SU-DHL-6 (cell line): ENCODE measurements at regions not wholly inside any gene's neighbourhood (a gene's known extent, or its start where the extent isn't known, plus 50 kb on each side); places are given as distances from the start of the nearest gene placed in this dataset.

Experiments
- H2AFZ ChIP-seq: fragments of 200-600 bp; sonication (generic); 2 replicates; pipeline ENCODE4 v1.6.1; 2014; ENCODE audit warnings: low read depth, mild to moderate bottlenecking, moderate library complexity, mixed read lengths, antibody characterized with exemption, low read length; ENCODE audit not compliant: severe bottlenecking
- H3F3A ChIP-seq: fragments of 200-600 bp; shearing (Covaris generic); 2 replicates; pipeline ENCODE4 v1.6.0; 2016; ENCODE audit warnings: antibody characterized with exemption, mild to moderate bottlenecking; ENCODE audit not compliant: insufficient read depth
- H3K27ac ChIP-seq: fragments of 200-600 bp; sonication (generic); 2 replicates; pipeline ENCODE4 v1.5.1; 2016; ENCODE audit warnings: low read depth, mild to moderate bottlenecking, low read length, moderate library complexity, mixed read lengths
- H3K27me3 ChIP-seq: fragments of 200-600 bp; sonication (generic), shearing (Covaris generic); 2 replicates; pipeline ENCODE4 v1.6.0; 2014; ENCODE audit warnings: mild to moderate bottlenecking, low read length
- H3K36me3 ChIP-seq: fragments of 200-600 bp; sonication (generic); 2 replicates; pipeline ENCODE4 v1.6.1; 2014; ENCODE audit warnings: mild to moderate bottlenecking, low read length, mixed read lengths
- H3K4me2 ChIP-seq: fragments of 300-600, 200-600 bp; shearing (Covaris generic), sonication (generic); 2 replicates; pipeline ENCODE4 v1.6.0; 2014; ENCODE audit warnings: low read length, low read depth, mild to moderate bottlenecking; ENCODE audit not compliant: poor library complexity, severe bottlenecking
- H3K4me3 ChIP-seq: fragments of 200-600 bp; sonication (generic); 2 replicates; pipeline ENCODE4 v1.5.1; 2014; ENCODE audit warnings: antibody characterized with exemption, low read length, mild to moderate bottlenecking, mixed read lengths; ENCODE audit not compliant: insufficient read depth, poor library complexity, severe bottlenecking
- H3K79me2 ChIP-seq: fragments of 200-600 bp; sonication (generic); 2 replicates; pipeline ENCODE4 v1.6.1; 2014; ENCODE audit warnings: mild to moderate bottlenecking, low read length, moderate library complexity; ENCODE audit not compliant: insufficient read depth
- H3K9ac ChIP-seq: fragments of 200-600 bp; sonication (generic); 2 replicates; pipeline ENCODE4 v1.7.0; 2014; ENCODE audit warnings: mild to moderate bottlenecking, low read length
- H3K9me2 ChIP-seq: fragments of 200-600 bp; sonication (generic); replicated peaks from 2 replicates; pipeline ENCODE4 v1.6.1; 2014; ENCODE audit warnings: low read length; ENCODE audit not compliant: insufficient read depth
- H3K9me3 ChIP-seq: fragments of 200-600 bp; sonication (generic); 2 replicates; pipeline ENCODE4 v1.6.1; 2014; ENCODE audit warnings: low read length, mixed read lengths; ENCODE audit not compliant: insufficient read depth
- H4K20me1 ChIP-seq: fragments of 200-600 bp; sonication (generic); 2 replicates; pipeline ENCODE4 v1.6.1; 2014; ENCODE audit warnings: low read depth, mild to moderate bottlenecking, antibody characterized with exemption, low read length, moderate library complexity, mixed read lengths
- EZH2phosphoT487 ChIP-seq: fragments of 200-600 bp; sonication (generic), shearing (Covaris generic); conservative IDR thresholded peaks from 2 replicates; pipeline ENCODE4 v1.6.1; 2018; ENCODE audit warnings: mild to moderate bottlenecking, antibody characterized with exemption, low read length, moderate library complexity, mixed read lengths
- TF ChIP-seq, protein P1 (sequence below): fragments of 200-600 bp; sonication (generic); IDR thresholded peaks from one replicate; pipeline ENCODE4 v1.5.1; 2017; ENCODE audit warnings: antibody characterized with exemption, mild to moderate bottlenecking, low read length, moderate library complexity; ENCODE audit not compliant: insufficient read depth, poor library complexity, severe bottlenecking

GRCh38 chr9:105055917-105056316 lies 128.0 kb upstream of the ABCA1 start:
- Histone ChIP-seq H3K27ac (no peak overlapping the region), H3K27me3 (no peaks in the 10 kb centered on the region), H3K4me3 (no peak overlapping the region), H3K9me2 (no peaks in the 10 kb centered on the region), H3K79me2 (no peaks in the 10 kb centered on the region), H3K9ac (no peak overlapping the region), H3K4me2 (no peak overlapping the region), H3F3A (no peaks in the 10 kb centered on the region), H2AFZ (no peak overlapping the region), H3K36me3 (no peaks in the 10 kb centered on the region), H4K20me1 (no peaks in the 10 kb centered on the region), H3K9me3 (no peaks in the 10 kb centered on the region)
- TF ChIP-seq, protein P1, sequence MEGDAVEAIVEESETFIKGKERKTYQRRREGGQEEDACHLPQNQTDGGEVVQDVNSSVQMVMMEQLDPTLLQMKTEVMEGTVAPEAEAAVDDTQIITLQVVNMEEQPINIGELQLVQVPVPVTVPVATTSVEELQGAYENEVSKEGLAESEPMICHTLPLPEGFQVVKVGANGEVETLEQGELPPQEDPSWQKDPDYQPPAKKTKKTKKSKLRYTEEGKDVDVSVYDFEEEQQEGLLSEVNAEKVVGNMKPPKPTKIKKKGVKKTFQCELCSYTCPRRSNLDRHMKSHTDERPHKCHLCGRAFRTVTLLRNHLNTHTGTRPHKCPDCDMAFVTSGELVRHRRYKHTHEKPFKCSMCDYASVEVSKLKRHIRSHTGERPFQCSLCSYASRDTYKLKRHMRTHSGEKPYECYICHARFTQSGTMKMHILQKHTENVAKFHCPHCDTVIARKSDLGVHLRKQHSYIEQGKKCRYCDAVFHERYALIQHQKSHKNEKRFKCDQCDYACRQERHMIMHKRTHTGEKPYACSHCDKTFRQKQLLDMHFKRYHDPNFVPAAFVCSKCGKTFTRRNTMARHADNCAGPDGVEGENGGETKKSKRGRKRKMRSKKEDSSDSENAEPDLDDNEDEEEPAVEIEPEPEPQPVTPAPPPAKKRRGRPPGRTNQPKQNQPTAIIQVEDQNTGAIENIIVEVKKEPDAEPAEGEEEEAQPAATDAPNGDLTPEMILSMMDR: no peak
- TF ChIP-seq EZH2phosphoT487: no peak

DNA sequence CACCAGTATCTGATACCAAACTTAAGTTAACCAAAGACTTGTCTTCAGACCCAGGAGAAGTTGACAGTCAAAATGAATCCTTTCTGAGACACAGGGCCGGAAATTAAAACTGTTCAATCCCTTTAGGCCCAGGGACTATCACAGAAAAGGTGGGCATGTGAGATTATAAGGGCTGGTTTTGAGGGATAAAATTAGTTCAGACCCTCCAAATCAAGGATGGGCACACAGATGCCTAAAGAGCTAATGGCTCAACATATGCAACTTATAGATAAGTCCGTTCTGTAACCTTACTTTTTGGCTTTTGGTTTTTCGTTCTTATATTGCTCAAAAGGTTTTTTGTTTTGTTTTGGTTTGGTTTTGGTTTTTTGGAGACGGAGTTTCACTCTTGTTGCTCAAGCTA lies 129.6 kb upstream of the ABCA1 start:
- no peaks in the 10 kb centered on the region for H3K36me3 ChIP-seq
- no peak overlapping the region for H3K4me3 ChIP-seq
- H3K79me2 ChIP-seq: no peaks in the 10 kb centered on the region
- no peaks in the 10 kb centered on the region for H3K9me2 ChIP-seq
- H3K9me3 ChIP-seq: no peaks in the 10 kb centered on the region
- no peak overlapping the region for H3K9ac ChIP-seq
- no peaks in the 10 kb centered on the region for H3F3A ChIP-seq
- H3K4me2 ChIP-seq: no peak overlapping the region
- H4K20me1 ChIP-seq: no peaks in the 10 kb centered on the region
- no peak overlapping the region for H3K27ac ChIP-seq
- H3K27me3 ChIP-seq: no peaks in the 10 kb centered on the region
- H2AFZ ChIP-seq: no peak overlapping the region
- TF ChIP-seq, protein P1: no peak
- TF ChIP-seq EZH2phosphoT487: no peak

GRCh38 chr9:105059252-105059651 lies 131.3 kb upstream of the ABCA1 start:
- Histone ChIP-seq H3K27ac (no peak overlapping the region), H3K9me3 (no peaks in the 10 kb centered on the region), H3K4me3 (no peak overlapping the region), H3K27me3 (no peaks in the 10 kb centered on the region), H2AFZ (no peak overlapping the region), H3K79me2 (no peaks in the 10 kb centered on the region), H3K4me2 (no peak overlapping the region), H4K20me1 (no peaks in the 10 kb centered on the region), H3K9ac (no peak overlapping the region), H3F3A (no peaks in the 10 kb centered on the region), H3K9me2 (no peaks in the 10 kb centered on the region), H3K36me3 (no peaks in the 10 kb centered on the region)
- no peak for TF ChIP-seq EZH2phosphoT487
- TF ChIP-seq, protein P1: no peak
